SK-N-SH (cell line): ENCODE measurements at regions not wholly inside any gene's neighbourhood (a gene's known extent, or its start where the extent isn't known, plus 50 kb on each side); places are given as distances from the start of the nearest gene placed in this dataset.

ENCODE experiments used
- RAD21 ChIP-seq: IDR thresholded peaks from 2 replicates; pipeline ENCODE4 v1.6.1; 2012; ENCODE audit warnings: mild to moderate bottlenecking, low read length
- RFX5 ChIP-seq: IDR thresholded peaks from 2 replicates; pipeline ENCODE4 v1.6.1; 2012; ENCODE audit warnings: mild to moderate bottlenecking, improper control_type of control experiment, low read length
- TF ChIP-seq, protein P1 (sequence below): fragments of 200-600 bp; sonication (generic); IDR thresholded peaks from 2 replicates; pipeline ENCODE4 v1.6.1; 2017; ENCODE audit warnings: antibody characterized with exemption, mild to moderate bottlenecking, moderate library complexity
- TF ChIP-seq, protein P2 (sequence below): IDR thresholded peaks from 2 replicates; pipeline ENCODE4 v1.6.1; 2012; ENCODE audit warnings: mild to moderate bottlenecking, low read depth, low read length, moderate library complexity

DNA sequence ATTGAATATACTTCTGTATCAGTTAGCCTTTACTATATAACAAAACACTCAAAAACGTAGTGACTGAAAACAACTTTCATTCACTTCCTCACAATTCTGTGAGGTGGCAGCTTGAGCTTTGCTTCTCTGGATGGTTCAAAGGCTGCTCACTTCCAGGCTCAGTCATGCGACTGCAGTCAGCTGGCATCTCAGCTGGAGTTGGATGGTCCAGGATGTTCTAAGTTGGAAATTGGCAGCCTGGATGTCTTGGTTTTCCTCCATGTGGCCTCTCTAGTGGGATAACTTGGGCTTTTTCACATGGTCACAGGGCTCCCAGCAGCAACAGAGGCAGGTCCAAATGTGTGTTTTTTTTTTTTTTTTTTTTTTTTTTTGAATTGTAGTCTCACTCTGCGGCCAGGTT lies 204.4 kb downstream of the LACC1 start:
- TF ChIP-seq RFX5 = no peak
- TF ChIP-seq, protein P1, sequence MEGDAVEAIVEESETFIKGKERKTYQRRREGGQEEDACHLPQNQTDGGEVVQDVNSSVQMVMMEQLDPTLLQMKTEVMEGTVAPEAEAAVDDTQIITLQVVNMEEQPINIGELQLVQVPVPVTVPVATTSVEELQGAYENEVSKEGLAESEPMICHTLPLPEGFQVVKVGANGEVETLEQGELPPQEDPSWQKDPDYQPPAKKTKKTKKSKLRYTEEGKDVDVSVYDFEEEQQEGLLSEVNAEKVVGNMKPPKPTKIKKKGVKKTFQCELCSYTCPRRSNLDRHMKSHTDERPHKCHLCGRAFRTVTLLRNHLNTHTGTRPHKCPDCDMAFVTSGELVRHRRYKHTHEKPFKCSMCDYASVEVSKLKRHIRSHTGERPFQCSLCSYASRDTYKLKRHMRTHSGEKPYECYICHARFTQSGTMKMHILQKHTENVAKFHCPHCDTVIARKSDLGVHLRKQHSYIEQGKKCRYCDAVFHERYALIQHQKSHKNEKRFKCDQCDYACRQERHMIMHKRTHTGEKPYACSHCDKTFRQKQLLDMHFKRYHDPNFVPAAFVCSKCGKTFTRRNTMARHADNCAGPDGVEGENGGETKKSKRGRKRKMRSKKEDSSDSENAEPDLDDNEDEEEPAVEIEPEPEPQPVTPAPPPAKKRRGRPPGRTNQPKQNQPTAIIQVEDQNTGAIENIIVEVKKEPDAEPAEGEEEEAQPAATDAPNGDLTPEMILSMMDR = no peak
- TF ChIP-seq RAD21 = no peak
- TF ChIP-seq, protein P2, sequence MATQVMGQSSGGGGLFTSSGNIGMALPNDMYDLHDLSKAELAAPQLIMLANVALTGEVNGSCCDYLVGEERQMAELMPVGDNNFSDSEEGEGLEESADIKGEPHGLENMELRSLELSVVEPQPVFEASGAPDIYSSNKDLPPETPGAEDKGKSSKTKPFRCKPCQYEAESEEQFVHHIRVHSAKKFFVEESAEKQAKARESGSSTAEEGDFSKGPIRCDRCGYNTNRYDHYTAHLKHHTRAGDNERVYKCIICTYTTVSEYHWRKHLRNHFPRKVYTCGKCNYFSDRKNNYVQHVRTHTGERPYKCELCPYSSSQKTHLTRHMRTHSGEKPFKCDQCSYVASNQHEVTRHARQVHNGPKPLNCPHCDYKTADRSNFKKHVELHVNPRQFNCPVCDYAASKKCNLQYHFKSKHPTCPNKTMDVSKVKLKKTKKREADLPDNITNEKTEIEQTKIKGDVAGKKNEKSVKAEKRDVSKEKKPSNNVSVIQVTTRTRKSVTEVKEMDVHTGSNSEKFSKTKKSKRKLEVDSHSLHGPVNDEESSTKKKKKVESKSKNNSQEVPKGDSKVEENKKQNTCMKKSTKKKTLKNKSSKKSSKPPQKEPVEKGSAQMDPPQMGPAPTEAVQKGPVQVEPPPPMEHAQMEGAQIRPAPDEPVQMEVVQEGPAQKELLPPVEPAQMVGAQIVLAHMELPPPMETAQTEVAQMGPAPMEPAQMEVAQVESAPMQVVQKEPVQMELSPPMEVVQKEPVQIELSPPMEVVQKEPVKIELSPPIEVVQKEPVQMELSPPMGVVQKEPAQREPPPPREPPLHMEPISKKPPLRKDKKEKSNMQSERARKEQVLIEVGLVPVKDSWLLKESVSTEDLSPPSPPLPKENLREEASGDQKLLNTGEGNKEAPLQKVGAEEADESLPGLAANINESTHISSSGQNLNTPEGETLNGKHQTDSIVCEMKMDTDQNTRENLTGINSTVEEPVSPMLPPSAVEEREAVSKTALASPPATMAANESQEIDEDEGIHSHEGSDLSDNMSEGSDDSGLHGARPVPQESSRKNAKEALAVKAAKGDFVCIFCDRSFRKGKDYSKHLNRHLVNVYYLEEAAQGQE = no peak
